OCI-LY7 (cell line): ENCODE measurements at regions not wholly inside any gene's neighbourhood (a gene's known extent, or its start where the extent isn't known, plus 50 kb on each side); places are given as distances from the start of the nearest gene placed in this dataset.

Source experiments
- CTCF ChIP-seq: fragments of 200-600 bp; sonication (generic); conservative IDR thresholded peaks from 2 replicates; pipeline ENCODE4 v1.5.1; 2014; ENCODE audit warnings: mild to moderate bottlenecking, antibody characterized with exemption, low read length, moderate library complexity, mixed read lengths
- EZH2phosphoT487 ChIP-seq: fragments of 200-600 bp; sonication (generic); IDR thresholded peaks from 2 replicates; pipeline ENCODE4 v1.6.1; 2018; ENCODE audit warnings: low read depth, borderline replicate concordance, mild to moderate bottlenecking, mixed run types, antibody characterized with exemption, low read length, moderate library complexity, mixed read lengths

- TF ChIP-seq CTCF: no peak
- TF ChIP-seq EZH2phosphoT487: no peak
Observed at GRCh38 chr14:53501361-53502211, 348.5 kb upstream of the DDHD1 start.
